ENCODE measurements at regions not wholly inside any gene's neighbourhood (a gene's known extent, or its start where the extent isn't known, plus 50 kb on each side); places are given as distances from the start of the nearest gene placed in this dataset.

- Histone ChIP-seq H2AK5ac (ENCODE audit: low read depth, low read length) (no peak overlapping the region), H3K9me3 (ENCODE audit: control insufficient read depth, insufficient read depth, low read length) (no peaks in the 10 kb centered on the region), H3K36me3 (ENCODE audit: control insufficient read depth, insufficient read depth, low read length) (no peaks in the 10 kb centered on the region), H3K14ac (replicated peaks; ENCODE audit: low read depth, low read length) (no peak overlapping the region), H3K4me1 (ENCODE audit: control insufficient read depth, insufficient read depth, low read length) (no peaks in the 10 kb centered on the region), H4K20me1 (ENCODE audit: insufficient read depth, low read length) (no peaks in the 10 kb centered on the region), H3K79me1 (ENCODE audit: low read depth in 1 of 2, low read length in 2 of 2) (no peaks in the 10 kb centered on the region), H4K5ac (ENCODE audit: low read depth, low read length) (no peak overlapping the region), H2AK9ac (replicated peaks; ENCODE audit: low read depth, low read length, poor library complexity) (no peak overlapping the region), H2BK15ac (ENCODE audit: low read depth, low read length) (no peak overlapping the region), H3K4me2 (ENCODE audit: low read depth, low read length) (no peak overlapping the region), H2AFZ (replicated peaks; ENCODE audit: low read length, poor library complexity) (no peak overlapping the region), H3K9me1 (ENCODE audit: insufficient read depth, low read length) (no peaks in the 10 kb centered on the region), H3K18ac (ENCODE audit: low read depth, low read length) (no peak overlapping the region), H4K8ac (ENCODE audit: low read depth in 2 of 2, low read length in 2 of 2) (no peak overlapping the region), H3K4ac (ENCODE audit: low read depth, low read length) (no peak overlapping the region), H4K91ac (ENCODE audit: insufficient read depth, low read depth, low read length) (no peak overlapping the region), H3K27me3 (ENCODE audit: control insufficient read depth, insufficient read depth, low read length) (no peaks in the 10 kb centered on the region), H2BK5ac (ENCODE audit: low read depth, low read length, poor library complexity, severe bottlenecking) (no peak overlapping the region), H3K9ac (ENCODE audit: low read depth, low read length) (no peak overlapping the region), H3K4me3 (ENCODE audit: insufficient read depth, low read depth, low read length) (no peak overlapping the region), H3K27ac (ENCODE audit: insufficient read depth, low read length) (no peak overlapping the region), H3K56ac (ENCODE audit: extremely low read depth, insufficient read depth, low read length) (no peak overlapping the region), H3K23ac (ENCODE audit: low read depth, low read length) (no peak overlapping the region), H2BK120ac (ENCODE audit: low read depth, low read length) (no peak overlapping the region), H2BK20ac (ENCODE audit: low read depth, low read length) (no peak overlapping the region)
- WGBS, 2 experiments (ENCODE audit: extremely low coverage in 2 of 2, insufficient read length in 1 of 2) = no CpG with 5 or more reads among the region's 2 CpGs
- dilution Hi-C loops (cut with HindIII; ENCODE audit: low sequenced_read_pairs, unreplicated experiment) = no loop called here
- intact Hi-C loops (cut with micrococcal nuclease) = no loop called here
- DNase-seq (no peak), ATAC-seq (ENCODE audit: low read depth) (no peak)
- TF ChIP-seq CHD1 (IDR thresholded peaks at IDR 0.05; ENCODE audit: low read depth, low read length) = no peak
- no peak for TF ChIP-seq MXI1 (IDR thresholded peaks at IDR 0.05; ENCODE audit: borderline replicate concordance, low read depth, low read length)
- no peak for TF ChIP-seq CTCF (conservative IDR thresholded peaks at IDR 0.05; ENCODE audit: low read depth, low read length)
- ChIA-PET CTCF (no interaction called here), POLR2A (ENCODE audit: unreplicated experiment) (no interaction called here)
- in situ Hi-C loops (cut with MboI; ENCODE audit: low sequenced_read_pairs) = no loop called here
- no TSS peak for BruUV-seq (replicated peaks)
Measured at GRCh38 chr12:77251799-77252198, 186.4 kb upstream of the E2F7 start.

Measured in IMR-90 (cell line).